ENCODE measurements at regions not wholly inside any gene's neighbourhood (a gene's known extent, or its start where the extent isn't known, plus 50 kb on each side); places are given as distances from the start of the nearest gene placed in this dataset.
"Not testable (repeated sequence)": the region's sequence is repeated elsewhere in the genome, so short reads cannot be mapped to it uniquely, and the experiment has no call there.

DNA sequence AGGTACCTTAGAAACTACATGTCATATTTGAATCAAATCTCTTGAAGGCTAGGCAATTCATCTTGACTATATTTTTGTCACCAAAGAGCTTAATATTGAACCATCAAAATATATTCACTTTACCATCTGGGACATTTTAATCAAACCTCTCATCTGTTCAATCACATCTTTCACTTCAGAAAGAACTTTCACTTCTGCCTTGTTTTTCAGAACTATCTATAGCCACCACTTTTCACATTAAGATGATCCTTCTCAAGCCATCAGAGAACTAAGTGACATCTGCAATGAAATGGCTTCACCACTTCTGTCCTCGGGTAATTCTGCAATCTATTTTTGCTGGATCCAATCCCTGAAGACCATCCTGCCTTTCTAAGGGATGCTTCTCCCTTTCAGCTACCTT is 57.8 kb downstream of the OR2B2 start:
- in situ Hi-C loops (cut with MboI; ENCODE audit: low pct_unique_long_range_greater_than_20kb, low sequenced_read_pairs): no loop called here
- DNase-seq: no peak

DNA sequence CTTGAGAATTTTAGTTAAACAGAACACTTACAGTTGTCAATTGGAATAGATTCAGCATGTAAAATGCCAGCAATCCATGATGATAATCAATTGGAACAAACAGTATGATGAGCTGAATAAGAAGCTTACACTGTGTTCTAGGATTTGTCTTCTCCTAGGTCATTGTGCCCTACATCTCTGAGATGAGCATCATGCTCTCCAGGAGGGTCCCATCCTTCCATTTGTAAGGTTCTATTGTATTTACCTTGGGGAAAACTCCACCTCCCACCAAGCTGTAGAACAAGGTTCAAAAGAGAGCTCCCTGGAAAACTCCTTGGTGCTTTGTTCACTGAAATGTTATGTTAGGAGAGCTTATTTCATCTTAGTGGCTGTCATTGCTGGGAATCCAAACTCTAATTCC is 60.8 kb downstream of the OR2B2 start:
- DNase-seq: no peak
- in situ Hi-C loops (cut with MboI; ENCODE audit: low pct_unique_long_range_greater_than_20kb, low sequenced_read_pairs): no loop called here

DNA sequence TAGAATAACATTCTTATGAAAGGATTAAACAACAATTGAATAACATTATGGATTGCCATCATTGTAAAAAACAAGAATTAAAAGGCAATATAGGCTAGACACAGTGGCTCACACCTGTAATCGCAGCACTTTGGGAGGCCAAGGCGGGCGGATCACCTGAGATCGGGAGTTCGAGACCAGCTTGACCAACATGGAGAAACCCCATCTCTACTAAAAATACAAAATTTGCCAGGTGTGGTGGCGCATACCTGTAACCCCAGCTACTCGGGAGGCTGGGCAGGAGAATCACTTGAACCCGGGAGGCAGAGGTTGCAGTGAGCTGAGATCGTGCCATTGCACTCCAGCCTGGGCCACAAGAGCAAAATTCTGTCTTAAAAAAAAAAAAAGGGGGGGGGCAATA is 63.2 kb downstream of the OR2B2 start:
- in situ Hi-C loops (cut with MboI; ENCODE audit: low pct_unique_long_range_greater_than_20kb, low sequenced_read_pairs); DNase-seq: not testable (repeated sequence)

DNA sequence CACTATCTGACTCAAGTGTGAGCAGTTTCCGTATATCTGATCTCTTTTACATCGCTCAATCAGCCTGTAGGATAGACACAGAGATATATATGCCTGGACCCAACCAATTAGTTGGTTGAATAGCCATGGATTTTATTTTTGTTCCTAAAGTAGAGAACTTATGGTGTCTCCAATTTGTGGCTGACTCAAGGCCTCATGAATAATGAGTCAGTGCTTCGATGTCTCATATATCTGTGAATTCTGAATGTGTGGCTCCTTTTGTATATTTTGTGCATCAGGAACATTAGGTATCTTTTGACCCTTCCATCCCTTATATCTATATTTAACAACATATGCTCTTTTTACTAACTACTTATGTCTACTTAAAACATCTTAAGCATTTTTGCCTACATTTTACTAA is 64.5 kb downstream of the OR2B2 start:
- no peak for DNase-seq
- in situ Hi-C loops (cut with MboI; ENCODE audit: low pct_unique_long_range_greater_than_20kb, low sequenced_read_pairs): no loop called here

DNA sequence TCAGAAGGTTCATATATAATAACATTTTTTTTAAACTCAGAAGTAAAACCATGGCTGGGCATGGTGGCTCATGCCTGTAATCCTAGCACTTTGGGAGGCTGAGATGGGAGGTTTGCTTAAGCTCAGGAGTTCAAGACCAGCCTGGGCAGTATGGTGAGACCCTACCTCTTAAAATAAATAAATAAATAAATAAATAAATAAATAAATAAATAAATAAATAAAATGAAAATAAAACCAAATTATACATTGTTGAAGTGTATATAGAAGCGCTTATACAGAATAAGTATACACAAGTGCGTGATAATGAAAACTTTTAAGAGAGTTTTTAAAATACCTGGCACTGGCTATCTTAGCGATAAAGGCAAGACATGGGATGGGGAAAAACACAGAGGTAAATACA is 71.6 kb downstream of the OR2B2 start:
- in situ Hi-C loops (cut with MboI; ENCODE audit: low pct_unique_long_range_greater_than_20kb, low sequenced_read_pairs): no loop called here
- no peak for DNase-seq

DNA sequence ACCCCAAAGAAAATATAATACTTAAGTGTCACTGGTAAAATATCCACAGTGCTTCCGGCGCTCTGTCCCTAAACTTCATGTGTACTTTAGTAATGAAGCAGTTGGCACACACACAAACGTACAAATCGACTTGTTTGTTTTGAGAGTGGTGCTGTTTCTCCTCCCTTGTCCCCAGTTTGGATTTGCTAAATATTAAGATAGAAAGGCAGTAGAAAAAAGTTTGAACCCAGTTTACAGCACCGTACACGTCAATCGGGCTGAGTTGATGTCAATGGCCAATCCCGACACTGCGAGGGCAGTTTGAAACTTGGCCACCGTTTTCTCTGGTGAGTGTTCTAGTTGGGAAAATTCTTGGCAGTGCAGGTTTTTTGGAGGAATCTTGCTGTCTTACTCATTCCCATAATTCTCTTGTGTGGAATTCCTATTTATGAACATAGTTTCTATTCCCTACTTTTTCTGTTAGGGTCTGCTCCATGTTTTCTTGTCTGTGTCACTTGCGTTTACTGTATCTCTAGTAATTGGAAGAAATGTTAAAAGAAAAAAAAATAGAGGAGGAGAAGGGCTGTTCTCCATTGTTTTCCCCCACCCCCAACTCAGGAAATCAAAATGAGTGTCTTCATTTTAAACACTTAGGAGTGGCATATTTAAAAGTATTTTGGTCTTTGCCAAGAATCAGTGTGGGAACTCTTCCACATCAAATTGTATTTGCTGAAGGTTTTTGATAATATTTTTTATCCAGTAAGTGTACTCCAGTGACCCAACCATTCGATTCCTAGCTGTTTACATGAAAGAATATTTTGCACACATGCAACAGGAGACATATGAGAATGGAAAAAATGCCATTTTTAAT is 72.3 kb downstream of the OR2B2 start:
- DNase-seq: peak; percentile 46
- in situ Hi-C loops (cut with MboI; ENCODE audit: low pct_unique_long_range_greater_than_20kb, low sequenced_read_pairs): no loop called here

DNA sequence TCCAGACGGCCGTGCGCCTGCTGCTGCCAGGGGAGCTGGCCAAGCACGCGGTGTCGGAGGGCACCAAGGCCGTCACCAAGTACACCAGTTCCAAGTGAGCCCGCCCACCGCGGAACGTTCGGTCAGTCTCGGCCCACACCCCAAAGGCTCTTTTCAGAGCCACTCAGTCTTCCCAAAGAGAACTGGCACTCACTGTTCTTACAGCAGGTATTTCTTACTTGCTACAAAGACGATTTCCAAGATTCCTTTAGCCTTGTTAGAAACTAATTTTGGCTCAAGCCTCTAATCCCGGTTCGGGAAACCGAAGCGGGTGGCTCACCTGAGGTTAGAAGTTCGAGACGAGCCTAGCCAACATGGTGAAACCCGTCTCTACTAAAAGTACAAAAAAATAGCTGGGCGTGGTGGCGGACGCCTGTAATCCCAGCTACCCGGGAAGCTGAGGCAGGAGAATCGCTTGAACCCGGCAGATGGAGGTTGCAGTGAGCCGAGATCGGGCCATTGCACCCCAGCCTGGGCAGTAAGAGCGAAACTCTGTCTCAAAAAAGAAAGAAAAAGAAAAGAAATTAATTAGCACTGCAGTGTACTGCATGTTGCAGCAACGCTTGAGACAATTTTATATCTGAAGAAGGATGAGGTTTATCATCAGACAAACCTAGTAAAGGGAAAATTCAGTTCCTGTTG is 73.1 kb downstream of the OR2B2 start:
- peak; percentile 71 for DNase-seq
- in situ Hi-C loops (cut with MboI; ENCODE audit: low pct_unique_long_range_greater_than_20kb, low sequenced_read_pairs): no loop called here

DNA sequence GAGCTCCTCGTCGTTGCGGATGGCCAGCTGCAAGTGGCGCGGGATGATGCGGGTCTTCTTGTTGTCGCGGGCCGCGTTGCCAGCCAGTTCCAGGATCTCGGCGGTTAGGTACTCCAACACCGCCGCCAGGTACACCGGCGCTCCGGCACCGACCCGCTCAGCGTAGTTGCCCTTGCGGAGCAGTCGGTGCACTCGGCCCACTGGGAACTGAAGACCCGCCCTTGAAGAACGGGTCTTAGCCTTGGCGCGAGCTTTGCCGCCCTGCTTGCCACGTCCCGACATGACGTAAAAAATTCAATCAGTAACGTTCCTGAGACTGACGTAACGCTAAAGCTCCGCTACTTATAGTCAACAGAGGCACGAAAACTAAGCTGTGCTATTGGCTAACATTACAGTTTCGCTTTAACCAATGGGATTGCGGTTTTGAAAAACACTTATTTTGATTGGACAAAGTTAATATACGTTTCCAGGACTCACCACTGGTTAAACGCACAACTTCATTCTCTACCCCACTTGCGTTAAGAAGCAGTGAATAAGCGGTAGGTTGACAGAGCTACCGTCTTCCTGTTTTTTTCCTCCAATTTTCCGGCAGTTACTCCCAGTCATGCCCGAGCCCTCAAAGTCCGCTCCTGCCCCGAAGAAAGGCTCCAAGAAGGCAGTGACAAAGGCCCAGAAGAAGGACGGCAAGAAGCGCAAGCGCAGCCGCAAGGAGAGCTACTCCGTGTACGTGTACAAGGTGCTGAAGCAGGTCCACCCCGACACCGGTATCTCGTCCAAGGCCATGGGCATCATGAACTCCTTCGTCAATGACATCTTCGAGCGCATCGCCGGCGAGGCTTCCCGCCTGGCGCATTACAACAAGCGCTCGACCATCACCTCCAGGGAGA is 73.9 kb downstream of the OR2B2 start:
- in situ Hi-C loops (cut with MboI; ENCODE audit: low pct_unique_long_range_greater_than_20kb, low sequenced_read_pairs): no loop called here
- peak; percentile 96 for DNase-seq

DNA sequence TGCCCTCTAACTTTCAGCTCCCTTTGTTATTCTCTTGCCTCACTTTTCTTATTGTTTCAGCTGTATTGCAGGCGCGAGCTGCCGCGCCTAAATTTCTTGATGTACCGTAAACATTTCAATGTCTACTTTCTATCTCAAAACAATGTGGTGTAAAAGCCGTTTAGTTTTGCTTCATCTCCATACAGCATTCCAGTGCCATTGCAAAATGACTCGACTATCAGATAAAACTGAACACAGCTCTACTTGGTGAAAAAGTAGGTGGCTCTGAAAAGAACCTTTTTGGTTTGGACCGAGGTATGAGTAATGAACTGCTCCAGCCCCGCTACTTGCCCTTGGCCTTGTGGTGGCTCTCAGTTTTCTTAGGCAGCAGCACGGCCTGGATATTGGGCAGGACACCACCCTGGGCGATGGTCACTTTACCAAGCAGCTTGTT is 74.6 kb downstream of the OR2B2 start:
- DNase-seq: no peak
- in situ Hi-C loops (cut with MboI; ENCODE audit: low pct_unique_long_range_greater_than_20kb, low sequenced_read_pairs): no loop called here

DNA sequence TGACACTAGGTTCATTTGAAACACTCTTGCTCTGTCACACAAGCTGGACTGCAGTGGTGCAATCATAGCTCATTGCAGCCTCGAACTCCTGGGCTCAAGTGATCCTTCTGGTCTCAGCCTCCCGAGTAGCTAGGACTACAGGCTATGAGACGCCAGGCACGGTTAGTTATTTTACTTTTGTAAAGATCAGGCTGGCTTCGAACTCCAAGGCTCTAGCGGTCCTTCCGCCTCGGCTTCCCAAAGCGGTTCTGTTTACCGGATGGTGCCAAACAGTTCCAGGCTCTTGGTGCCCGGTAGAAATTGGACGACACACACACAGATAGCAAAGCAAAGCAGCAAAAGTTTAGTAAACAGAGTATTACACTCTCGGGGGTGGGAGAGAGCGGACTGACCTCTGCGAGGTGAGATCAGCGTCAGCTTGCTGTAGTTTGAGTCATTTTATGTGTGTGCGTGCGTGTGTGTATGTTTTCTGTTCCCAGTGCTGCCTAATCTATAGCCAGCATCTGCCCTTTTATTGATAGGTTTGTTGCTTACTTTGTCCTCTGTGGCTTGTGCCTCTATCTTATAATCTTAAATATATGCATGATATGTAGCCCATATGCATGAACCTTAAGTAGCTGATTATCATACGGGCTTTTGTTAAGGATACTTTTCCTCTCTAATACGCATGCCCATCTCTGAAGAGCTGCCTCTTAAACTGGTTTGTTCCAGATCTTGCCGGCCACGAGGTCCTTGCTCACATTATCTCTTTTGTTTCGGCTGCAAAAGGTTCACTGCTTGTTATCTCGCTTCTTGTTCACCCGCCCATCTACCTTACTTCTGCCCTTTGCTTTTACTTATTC is 75.2 kb downstream of the OR2B2 start:
- peak; percentile 89 for DNase-seq
- in situ Hi-C loops (cut with MboI; ENCODE audit: low pct_unique_long_range_greater_than_20kb, low sequenced_read_pairs): no loop called here

DNA sequence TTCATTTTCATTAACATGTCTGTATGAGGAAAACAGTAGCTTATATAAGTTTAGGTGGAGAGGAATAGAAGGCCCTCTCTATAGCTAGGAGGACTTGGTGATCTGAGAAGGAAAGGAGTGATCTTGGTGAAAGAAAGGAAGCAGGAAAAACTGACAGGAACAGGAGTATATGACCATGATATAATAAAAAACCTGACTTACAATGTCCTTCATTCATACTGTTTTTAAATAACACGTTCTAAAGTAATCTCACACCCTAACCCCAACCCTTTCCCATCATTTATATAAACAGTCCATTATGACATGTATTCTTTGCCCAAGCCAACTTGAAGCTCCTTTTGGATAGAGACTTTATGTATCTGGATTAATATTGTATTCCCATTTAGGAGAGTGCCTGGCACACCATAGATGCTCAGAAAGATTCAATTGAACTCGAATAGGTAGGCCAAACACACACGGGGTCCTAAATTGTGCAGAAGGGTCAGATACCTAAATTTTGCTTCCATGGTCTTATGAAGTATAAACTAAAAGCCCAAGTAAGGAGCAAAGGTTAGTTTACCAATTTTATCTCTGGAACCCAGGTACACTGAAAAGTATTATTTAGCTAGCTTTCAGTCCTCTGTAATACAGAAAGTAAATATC is 75.9 kb downstream of the OR2B2 start:
- in situ Hi-C loops (cut with MboI; ENCODE audit: low pct_unique_long_range_greater_than_20kb, low sequenced_read_pairs): no loop called here

DNA sequence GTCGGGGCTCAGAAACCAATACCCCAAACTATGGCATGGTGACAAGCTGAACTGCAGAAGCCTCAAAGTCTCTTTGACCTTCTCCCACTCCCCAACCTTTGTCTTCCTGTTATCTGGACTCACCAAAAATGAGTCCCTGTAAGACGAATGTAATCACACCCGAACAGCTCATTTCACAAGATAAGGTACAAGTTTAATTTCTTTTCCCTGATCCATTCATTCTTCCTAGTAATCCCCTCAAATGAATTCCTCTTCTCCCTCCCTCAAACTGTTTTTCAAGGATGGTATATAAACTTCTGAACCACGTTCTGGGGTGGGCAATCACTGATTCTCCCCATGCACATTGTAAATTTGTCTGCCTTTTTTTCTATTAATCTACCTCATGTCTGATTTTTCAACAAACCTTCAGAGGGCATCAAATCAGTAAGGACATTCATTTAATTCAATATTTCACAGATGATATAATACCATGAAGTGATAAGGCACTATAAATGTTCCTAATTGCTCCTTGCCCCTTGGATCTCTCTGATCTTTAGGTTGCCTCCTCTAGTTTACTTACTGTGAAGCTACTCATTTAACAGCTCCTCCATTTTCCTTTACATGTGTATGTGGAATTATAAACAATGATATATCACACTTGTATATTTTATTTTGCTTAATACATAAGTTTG is 77.2 kb downstream of the OR2B2 start:
- in situ Hi-C loops (cut with MboI; ENCODE audit: low pct_unique_long_range_greater_than_20kb, low sequenced_read_pairs): no loop called here
- DNase-seq: no peak

More for the DNA sequence above, 75.9 kb downstream of the OR2B2 start:
- peak; percentile 33 for DNase-seq

DNA sequence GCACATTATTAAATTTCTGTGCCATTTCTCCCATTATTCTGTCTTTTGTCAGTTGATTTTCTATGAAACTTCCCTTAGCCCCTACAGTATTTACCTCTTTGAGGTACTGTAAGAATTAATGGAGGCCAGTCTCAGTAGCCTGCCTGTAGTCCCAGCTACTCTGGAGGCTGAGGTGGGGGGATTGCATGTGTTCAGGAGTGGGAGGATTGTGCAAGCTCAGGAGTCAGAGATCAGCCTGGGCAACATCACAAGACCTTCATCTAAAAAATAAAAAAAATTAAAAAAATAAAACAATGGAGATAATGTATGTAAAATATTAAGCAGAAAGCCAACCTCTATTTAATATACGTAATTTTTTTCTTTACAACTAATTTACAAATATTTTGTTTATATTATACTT is 77.8 kb downstream of the OR2B2 start:
- in situ Hi-C loops (cut with MboI; ENCODE audit: low pct_unique_long_range_greater_than_20kb, low sequenced_read_pairs): no loop called here
- no peak for DNase-seq

DNA sequence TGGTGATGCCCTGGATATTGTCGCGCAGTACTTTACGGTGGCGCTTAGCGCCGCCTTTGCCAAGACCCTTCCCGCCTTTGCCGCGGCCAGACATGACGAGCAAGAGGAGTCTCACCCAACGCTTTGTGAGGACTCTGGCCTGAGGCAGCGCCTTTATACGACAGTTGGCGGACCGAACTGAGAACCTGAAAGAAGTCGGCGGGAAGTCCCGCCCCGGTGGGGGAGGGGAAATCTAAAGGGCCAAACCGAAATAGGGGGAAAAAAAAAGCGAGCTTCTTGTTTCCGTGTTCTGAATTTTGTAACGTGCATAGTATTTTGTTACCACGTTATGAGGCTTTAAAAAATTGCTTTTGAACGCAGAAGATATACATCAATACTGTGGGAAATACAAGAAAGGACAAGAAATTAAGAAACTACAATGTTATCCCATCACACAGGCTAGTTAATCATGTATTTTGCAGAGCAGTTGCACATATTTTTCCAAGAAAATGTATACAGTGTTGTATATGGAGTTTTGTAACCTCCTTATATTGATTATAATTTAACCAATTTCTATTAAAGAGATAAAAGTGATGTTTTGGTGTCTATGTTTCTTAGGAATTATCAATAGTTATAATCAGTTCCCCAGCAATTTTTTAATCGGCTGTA is 80.6 kb downstream of the OR2B2 start:
- in situ Hi-C loops (cut with MboI; ENCODE audit: low pct_unique_long_range_greater_than_20kb, low sequenced_read_pairs): not testable (repeated sequence)
- peak; percentile 89 for DNase-seq

DNA sequence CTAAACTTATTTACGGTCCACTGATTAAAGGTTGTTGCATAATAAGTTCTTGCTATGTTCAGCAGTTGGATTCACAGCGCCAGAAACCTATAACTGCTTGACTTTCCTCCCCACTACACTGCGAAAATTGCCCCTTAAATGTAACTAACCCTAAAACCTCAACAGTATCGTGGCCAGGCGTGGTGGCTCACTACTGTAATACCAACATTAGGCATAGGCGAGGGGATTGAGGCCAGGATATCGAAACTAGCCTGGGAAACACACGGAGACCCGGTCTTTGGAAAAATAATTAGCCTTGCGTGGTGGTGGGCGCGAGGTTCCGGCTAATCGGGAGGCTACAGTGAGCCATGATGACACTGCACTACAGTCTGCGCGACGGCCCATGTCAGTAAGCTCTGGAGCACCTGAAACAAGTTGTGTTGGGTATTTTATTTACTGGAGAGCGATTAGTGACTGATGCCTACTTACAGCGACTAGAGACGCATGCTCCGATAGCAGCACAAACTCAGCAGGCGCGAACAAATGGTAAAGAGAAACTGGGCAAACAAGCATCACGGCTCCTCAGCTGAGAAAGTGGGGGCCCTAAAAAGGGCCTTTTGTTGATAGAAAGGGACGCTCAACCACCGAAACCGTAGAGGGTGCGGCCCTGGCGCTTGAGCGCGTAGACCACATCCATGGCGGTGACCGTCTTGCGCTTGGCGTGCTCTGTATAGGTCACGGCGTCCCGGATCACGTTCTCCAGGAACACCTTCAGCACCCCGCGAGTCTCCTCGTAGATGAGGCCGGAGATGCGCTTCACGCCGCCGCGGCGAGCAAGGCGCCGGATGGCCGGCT is 81.4 kb downstream of the OR2B2 start:
- peak; percentile 88 for DNase-seq
- in situ Hi-C loops (cut with MboI; ENCODE audit: low pct_unique_long_range_greater_than_20kb, low sequenced_read_pairs): not testable (repeated sequence)

DNA sequence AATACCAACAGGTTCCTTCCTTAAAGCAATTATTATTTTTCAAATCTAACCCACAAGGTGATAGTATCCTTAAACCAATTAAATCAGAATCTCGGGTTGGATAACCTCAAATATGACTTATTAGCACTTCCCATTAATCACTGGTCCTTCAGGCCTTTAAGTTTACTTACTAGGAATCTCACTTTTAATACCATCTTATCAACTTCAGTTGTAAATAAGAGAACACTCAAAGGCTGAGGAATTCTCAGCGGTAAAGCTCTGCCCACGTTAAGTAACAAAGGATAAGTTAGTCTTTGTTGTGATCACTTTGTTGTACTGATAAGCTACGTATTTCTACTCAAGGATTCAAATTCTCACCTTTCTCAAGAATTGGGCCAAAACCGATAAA is 82.0 kb downstream of the OR2B2 start:
- no peak for DNase-seq
- in situ Hi-C loops (cut with MboI; ENCODE audit: low pct_unique_long_range_greater_than_20kb, low sequenced_read_pairs): no loop called here

Measured in KBM-7 (cell line).